Mesendoderm (in vitro differentiated cells): ENCODE measurements at regions not wholly inside any gene's neighbourhood (a gene's known extent, or its start where the extent isn't known, plus 50 kb on each side); places are given as distances from the start of the nearest gene placed in this dataset.

ENCODE experiments used
- DNase-seq: peaks from one replicate; pipeline ENCODE4 v3.0.0; 2013
- H2AK5ac ChIP-seq: 2 replicates; pipeline ENCODE4 v1.6.1; 2013; ENCODE audit warnings: low read length, inconsistent platforms
- H2BK120ac ChIP-seq: 2 replicates; pipeline ENCODE4 v1.6.1; 2013; ENCODE audit warnings: low read depth, mild to moderate bottlenecking, low read length, moderate library complexity, mixed read lengths
- H2BK15ac ChIP-seq: replicated peaks from 2 replicates; pipeline ENCODE4 v1.6.1; 2013; ENCODE audit warnings: low read depth, mild to moderate bottlenecking, moderate library complexity
- H2BK5ac ChIP-seq: 2 replicates; pipeline ENCODE4 v1.6.1; 2013; ENCODE audit warnings: low read length, inconsistent platforms
- H3K18ac ChIP-seq: 2 replicates; pipeline ENCODE4 v1.6.1; 2013; ENCODE audit warnings: mild to moderate bottlenecking, low read length, mixed read lengths
- H3K23ac ChIP-seq: one replicate; pipeline ENCODE4 v1.6.1; 2013; ENCODE audit warnings: low read length
- H3K27ac ChIP-seq: 2 replicates; pipeline ENCODE4 v1.5.1; 2013; ENCODE audit warnings: low read depth, mild to moderate bottlenecking, inconsistent platforms, low read length, moderate library complexity
- H3K27me3 ChIP-seq: 2 replicates; pipeline ENCODE4 v1.6.1; 2013; ENCODE audit warnings: low read length, control low read depth, mild to moderate bottlenecking, inconsistent platforms; ENCODE audit not compliant: insufficient read depth, poor library complexity
- H3K36me3 ChIP-seq: 2 replicates; pipeline ENCODE4 v1.6.1; 2013; ENCODE audit warnings: low read length, inconsistent platforms; ENCODE audit not compliant: control insufficient read depth, insufficient read depth
- H3K4ac ChIP-seq: one replicate; pipeline ENCODE4 v1.6.1; 2013; ENCODE audit warnings: low read depth, mild to moderate bottlenecking, low read length, moderate library complexity
- H3K4me1 ChIP-seq: 2 replicates; pipeline ENCODE4 v1.6.1; 2013; ENCODE audit warnings: low read depth, low read length, inconsistent platforms; ENCODE audit not compliant: control insufficient read depth
- H3K4me2 ChIP-seq: 2 replicates; pipeline ENCODE4 v1.6.1; 2013; ENCODE audit warnings: low read length
- H3K4me3 ChIP-seq: 2 replicates; pipeline ENCODE4 v1.5.1; 2013; ENCODE audit warnings: mild to moderate bottlenecking, low read length
- H3K56ac ChIP-seq: one replicate; pipeline ENCODE4 v1.6.1; 2013; ENCODE audit warnings: low read length
- H3K79me1 ChIP-seq: 2 replicates; pipeline ENCODE4 v1.6.1; 2013; ENCODE audit warnings: low read length, inconsistent platforms
- H3K79me2 ChIP-seq: 2 replicates; pipeline ENCODE4 v1.6.1; 2013; ENCODE audit warnings: mild to moderate bottlenecking, low read length; ENCODE audit not compliant: control insufficient read depth, insufficient read depth
- H3K9ac ChIP-seq: 2 replicates; pipeline ENCODE4 v1.6.1; 2013; ENCODE audit warnings: low read length, inconsistent platforms
- H4K5ac ChIP-seq: one replicate; pipeline ENCODE4 v1.6.1; 2013; ENCODE audit warnings: low read length
- H4K8ac ChIP-seq: one replicate; pipeline ENCODE4 v1.6.1; 2013; ENCODE audit warnings: low read depth, mild to moderate bottlenecking, control low read depth, low read length, moderate library complexity
- WGBS: extraction: QIAGEN DNeasy Blood & Tissue Kit; methylation state at CpG from one replicate; pipeline ENCODE4 v1.1.7; 2013; ENCODE audit warnings: low lambda C conversion rate, missing lambda C conversion rate; ENCODE audit not compliant: insufficient coverage; ENCODE audit errors: extremely low coverage; 5-methylcytosine and 5-hydroxymethylcytosine counted together

GRCh38 chr1:115188680-115189395, 99.5 kb upstream of the TSPAN2 start:
- H3K36me3 ChIP-seq, result no peaks in the 10 kb centered on the region
- H2BK5ac ChIP-seq, result no peak overlapping the region
- H2BK15ac ChIP-seq, result no peak overlapping the region
- H2BK120ac ChIP-seq, result no peak overlapping the region
- H2AK5ac ChIP-seq, result no peak overlapping the region
- peak; percentile 61 for DNase-seq
- no peak overlapping the region for H3K27ac ChIP-seq
- no peaks in the 10 kb centered on the region for H3K79me1 ChIP-seq
- no peak overlapping the region for H4K5ac ChIP-seq
- no peak overlapping the region for H3K9ac ChIP-seq
- no peak overlapping the region for H3K4me2 ChIP-seq
- no peak overlapping the region for H3K23ac ChIP-seq
- H3K4me1 ChIP-seq, result no peaks in the 10 kb centered on the region
- H3K79me2 ChIP-seq, result no peaks in the 10 kb centered on the region
- no peak overlapping the region for H3K56ac ChIP-seq
- no peak overlapping the region for H4K8ac ChIP-seq
- H3K4me3 ChIP-seq, result no peak overlapping the region
- H3K27me3 ChIP-seq, result no peaks in the 10 kb centered on the region
- H3K4ac ChIP-seq, result no peak overlapping the region
- WGBS, result no CpG with 5 or more reads among the region's 4 CpGs
- no peak overlapping the region for H3K18ac ChIP-seq

DNA sequence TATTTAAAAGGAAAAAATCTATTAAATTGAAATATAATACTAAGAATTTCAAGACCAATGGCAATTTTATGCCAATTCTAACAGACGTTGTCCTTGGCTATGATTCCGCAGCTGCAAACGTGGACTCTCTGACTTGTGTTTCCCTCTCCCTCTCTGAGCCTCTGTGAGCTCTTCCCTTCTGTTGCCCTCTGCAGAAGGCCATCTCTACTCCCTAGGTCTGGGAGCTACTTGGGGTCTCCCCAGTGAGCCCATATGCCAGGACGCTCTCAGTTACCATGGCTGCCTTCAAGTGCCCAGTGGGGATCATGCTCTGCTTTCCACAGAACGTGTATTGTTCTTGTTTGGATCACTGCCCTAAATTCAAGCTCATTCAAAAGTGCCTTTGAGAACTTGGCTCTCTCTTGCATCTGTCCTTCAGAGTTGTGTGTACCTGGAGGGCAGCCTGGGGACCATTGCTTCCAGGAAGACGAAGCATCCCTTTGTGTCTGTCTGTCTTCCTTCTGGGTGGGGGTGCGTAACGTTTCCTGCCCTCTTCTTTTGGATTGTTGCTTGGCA, 97.5 kb upstream of the TSPAN2 start:
- no peak overlapping the region for H4K8ac ChIP-seq
- no peaks in the 10 kb centered on the region for H3K36me3 ChIP-seq
- no peaks in the 10 kb centered on the region for H3K4me1 ChIP-seq
- H3K27ac ChIP-seq, result no peak overlapping the region
- H2BK5ac ChIP-seq, result no peak overlapping the region
- no peak overlapping the region for H3K4ac ChIP-seq
- no peak overlapping the region for H2BK15ac ChIP-seq
- no peak overlapping the region for H3K9ac ChIP-seq
- H3K79me2 ChIP-seq, result no peaks in the 10 kb centered on the region
- H3K18ac ChIP-seq, result no peak overlapping the region
- no peak overlapping the region for H2AK5ac ChIP-seq
- H3K23ac ChIP-seq, result no peak overlapping the region
- no peak overlapping the region for H3K4me2 ChIP-seq
- no peak for DNase-seq
- WGBS, result no CpG with 5 or more reads among the region's 8 CpGs
- no peaks in the 10 kb centered on the region for H3K27me3 ChIP-seq
- H4K5ac ChIP-seq, result no peak overlapping the region
- no peak overlapping the region for H2BK120ac ChIP-seq
- H3K4me3 ChIP-seq, result no peak overlapping the region
- no peaks in the 10 kb centered on the region for H3K79me1 ChIP-seq
- no peak overlapping the region for H3K56ac ChIP-seq

DNA sequence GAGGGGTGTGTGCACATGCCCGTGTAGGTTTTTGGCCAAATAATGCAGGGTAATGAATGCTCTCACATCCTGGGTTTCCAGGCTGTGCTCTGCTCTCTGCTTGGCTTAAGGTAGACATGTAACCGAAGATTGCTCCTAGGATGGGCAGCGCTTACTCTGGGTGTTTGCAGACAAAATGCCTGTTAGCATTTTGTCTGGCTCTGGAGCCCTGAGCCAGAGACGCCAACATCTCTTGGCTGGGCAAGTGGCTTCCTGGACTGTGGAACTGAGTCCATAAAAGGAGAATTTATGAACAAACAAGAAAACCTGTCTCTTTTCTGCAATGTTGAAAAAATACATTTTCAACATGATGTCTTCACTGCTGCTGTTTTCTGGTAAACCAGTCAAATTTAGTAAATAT, 96.0 kb upstream of the TSPAN2 start:
- no peaks in the 10 kb centered on the region for H3K36me3 ChIP-seq
- no peak overlapping the region for H3K4ac ChIP-seq
- no peak overlapping the region for H2AK5ac ChIP-seq
- H3K56ac ChIP-seq, result no peak overlapping the region
- no peak overlapping the region for H3K9ac ChIP-seq
- H3K79me2 ChIP-seq, result no peaks in the 10 kb centered on the region
- H3K79me1 ChIP-seq, result no peaks in the 10 kb centered on the region
- no peak overlapping the region for H2BK5ac ChIP-seq
- H3K18ac ChIP-seq, result no peak overlapping the region
- H2BK120ac ChIP-seq, result no peak overlapping the region
- no peaks in the 10 kb centered on the region for H3K27me3 ChIP-seq
- H3K4me1 ChIP-seq, result no peaks in the 10 kb centered on the region
- no peak overlapping the region for H3K23ac ChIP-seq
- WGBS, result no CpG with 5 or more reads among the region's 4 CpGs
- no peak overlapping the region for H3K4me2 ChIP-seq
- DNase-seq, result no peak
- H2BK15ac ChIP-seq, result no peak overlapping the region
- H4K8ac ChIP-seq, result no peak overlapping the region
- H3K4me3 ChIP-seq, result no peak overlapping the region
- no peak overlapping the region for H3K27ac ChIP-seq
- no peak overlapping the region for H4K5ac ChIP-seq

DNA sequence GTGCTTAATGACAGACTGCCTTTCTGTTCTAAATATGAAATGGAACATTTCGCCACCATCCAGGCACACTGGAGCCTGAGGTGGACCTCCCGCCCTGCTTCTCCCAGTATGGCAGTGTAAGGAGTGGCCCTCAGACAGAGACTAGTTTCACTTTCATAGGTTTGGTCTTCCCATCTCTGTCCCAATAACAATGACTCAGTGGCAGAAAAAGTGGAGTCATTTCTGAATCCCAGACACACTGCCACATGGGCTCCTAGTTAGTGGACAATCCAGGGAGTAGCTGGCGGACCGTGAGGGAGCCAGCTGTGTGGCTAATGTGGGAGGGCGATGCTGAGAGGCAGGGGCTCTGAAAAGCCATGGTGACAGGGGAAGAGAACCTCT, 95.6 kb upstream of the TSPAN2 start:
- no peak overlapping the region for H3K4me2 ChIP-seq
- no peak for DNase-seq
- H3K23ac ChIP-seq, result no peak overlapping the region
- H2BK120ac ChIP-seq, result no peak overlapping the region
- H4K8ac ChIP-seq, result no peak overlapping the region
- H2AK5ac ChIP-seq, result no peak overlapping the region
- H3K18ac ChIP-seq, result no peak overlapping the region
- H3K27me3 ChIP-seq, result no peaks in the 10 kb centered on the region
- no peak overlapping the region for H4K5ac ChIP-seq
- no peak overlapping the region for H3K56ac ChIP-seq
- H3K4ac ChIP-seq, result no peak overlapping the region
- H2BK5ac ChIP-seq, result no peak overlapping the region
- H3K27ac ChIP-seq, result no peak overlapping the region
- H3K79me2 ChIP-seq, result no peaks in the 10 kb centered on the region
- WGBS, result no CpG with 5 or more reads among the region's 5 CpGs
- H3K36me3 ChIP-seq, result no peaks in the 10 kb centered on the region
- no peak overlapping the region for H2BK15ac ChIP-seq
- H3K4me1 ChIP-seq, result no peaks in the 10 kb centered on the region
- H3K79me1 ChIP-seq, result no peaks in the 10 kb centered on the region
- no peak overlapping the region for H3K9ac ChIP-seq
- H3K4me3 ChIP-seq, result no peak overlapping the region

DNA sequence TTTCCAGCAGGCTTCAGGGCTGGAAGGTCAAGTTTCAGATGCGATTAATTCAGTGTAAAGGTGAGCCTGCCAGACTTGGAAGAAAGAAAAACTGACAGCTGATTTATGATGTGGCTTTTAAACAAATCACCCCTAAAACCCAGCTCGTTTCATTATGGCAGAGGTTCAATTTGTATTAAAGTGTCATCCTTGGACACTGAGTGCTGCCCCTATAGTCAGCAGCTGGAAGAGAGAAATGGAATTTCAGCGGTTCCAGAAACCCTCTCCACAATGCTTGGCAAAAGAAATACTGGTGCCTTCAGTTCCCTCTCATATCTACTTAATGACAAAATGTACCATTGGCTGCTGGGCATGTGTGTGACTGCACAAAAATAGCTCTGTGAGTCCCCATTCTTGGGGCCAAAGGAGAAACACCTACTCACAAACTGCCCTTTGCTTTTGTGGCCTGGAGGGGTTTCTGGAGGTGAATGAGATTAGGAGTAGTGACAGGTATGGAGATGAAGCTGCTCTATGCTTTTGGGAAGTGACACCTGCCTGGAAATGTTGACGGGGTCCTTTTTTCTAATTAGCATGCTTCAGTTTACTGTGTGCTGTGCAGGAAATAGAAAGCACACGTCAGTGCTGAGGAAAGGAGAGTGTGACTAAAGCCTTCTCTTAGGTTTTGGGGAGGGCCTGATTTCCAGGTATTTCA, 95.1 kb upstream of the TSPAN2 start:
- Histone ChIP-seq H3K79me1 (no peaks in the 10 kb centered on the region), H3K4ac (no peak overlapping the region), H3K27ac (no peak overlapping the region), H2BK5ac (no peak overlapping the region), H4K5ac (no peak overlapping the region), H3K23ac (no peak overlapping the region), H3K4me2 (no peak overlapping the region), H3K36me3 (no peaks in the 10 kb centered on the region), H3K4me3 (no peak overlapping the region), H2BK120ac (no peak overlapping the region), H4K8ac (no peak overlapping the region), H3K18ac (no peak overlapping the region), H3K27me3 (no peaks in the 10 kb centered on the region), H2AK5ac (no peak overlapping the region), H3K4me1 (no peaks in the 10 kb centered on the region), H3K9ac (no peak overlapping the region), H3K56ac (no peak overlapping the region), H3K79me2 (no peaks in the 10 kb centered on the region), H2BK15ac (no peak overlapping the region)
- no peak for DNase-seq
- no CpG with 5 or more reads among the region's 5 CpGs for WGBS
